Left ventricle myocardium inferior (tissue), 1 donor: ENCODE measurements at regions not wholly inside any gene's neighbourhood (a gene's known extent, or its start where the extent isn't known, plus 50 kb on each side); places are given as distances from the start of the nearest gene placed in this dataset.

ENCODE experiments used
- DNase-seq: peaks from one replicate; pipeline ENCODE4 v3.0.0-alpha.2; 2020
- H3K27ac ChIP-seq: fragments of 200-600 bp; replicated peaks from 2 replicates; pipeline ENCODE4 v1.8.0; 2021
- H3K27me3 ChIP-seq: fragments of 200-600 bp; 2 replicates; pipeline ENCODE4 v1.8.0; 2021; ENCODE audit warnings: low read depth
- H3K36me3 ChIP-seq: fragments of 200-600 bp; 2 replicates; pipeline ENCODE4 v1.8.0; 2021
- H3K4me1 ChIP-seq: fragments of 200-600 bp; 2 replicates; pipeline ENCODE4 v1.8.0; 2021
- H3K4me3 ChIP-seq: fragments of 200-600 bp; 2 replicates; pipeline ENCODE4 v1.8.0; 2021; ENCODE audit warnings: mild to moderate bottlenecking, moderate library complexity
- H3K9me3 ChIP-seq: fragments of 200-600 bp; replicated peaks from 2 replicates; pipeline ENCODE4 v1.8.0; 2021
- CTCF ChIP-seq: fragments of 200-600 bp; IDR thresholded peaks from 2 replicates; pipeline ENCODE4 v1.8.0; 2021; ENCODE audit warnings: antibody characterized with exemption, mild to moderate bottlenecking, borderline replicate concordance
- intact Hi-C: fragments of 100-400 bp; cut with micrococcal nuclease; formaldehyde crosslinking; loops from one replicate; pipeline ENCODE4 v1.11.0; 2022
- donor health status: DM: no; HTN: yes; CAD: no; lungs with severe emphysema.

- Histone ChIP-seq H3K9me3 (peaks cover 7% of the 10 kb centered on the region), H3K36me3 (no peaks in the 10 kb centered on the region), H3K27ac (peak overlapping the region; percentile 10), H3K27me3 (no peaks in the 10 kb centered on the region), H3K4me1 (peaks cover 55% of the 10 kb centered on the region), H3K4me3 (no peak overlapping the region)
- no peak for TF ChIP-seq CTCF
- DNase-seq: no peak
- intact Hi-C loops: no loop called here
These were observed 99.7 kb upstream of the CAV2 start for GRCh38 chr7:116399819-116400218.

- no peak overlapping the region for H3K27ac ChIP-seq
- peaks cover 7% of the 10 kb centered on the region for H3K9me3 ChIP-seq
- intact Hi-C loops: no loop called here
- H3K4me1 ChIP-seq: peaks cover 48% of the 10 kb centered on the region
- no peaks in the 10 kb centered on the region for H3K36me3 ChIP-seq
- DNase-seq: no peak
- no peak overlapping the region for H3K4me3 ChIP-seq
- no peaks in the 10 kb centered on the region for H3K27me3 ChIP-seq
- TF ChIP-seq CTCF: no peak
These were observed 99.0 kb upstream of the CAV2 start for GRCh38 chr7:116400522-116400921.

GRCh38 chr7:116401711-116402110, 97.8 kb upstream of the CAV2 start:
- intact Hi-C loops: no loop called here
- no peak overlapping the region for H3K27ac ChIP-seq
- H3K36me3 ChIP-seq: no peaks in the 10 kb centered on the region
- DNase-seq: no peak
- no peak for TF ChIP-seq CTCF
- H3K4me1 ChIP-seq: peaks cover 42% of the 10 kb centered on the region
- H3K9me3 ChIP-seq: peaks cover 7% of the 10 kb centered on the region
- H3K4me3 ChIP-seq: no peak overlapping the region
- H3K27me3 ChIP-seq: no peaks in the 10 kb centered on the region

GRCh38 chr7:116403265-116403664, 96.3 kb upstream of the CAV2 start:
- intact Hi-C loops: no loop called here
- H3K4me3 ChIP-seq: no peak overlapping the region
- H3K36me3 ChIP-seq: no peaks in the 10 kb centered on the region
- peaks cover 1% of the 10 kb centered on the region for H3K9me3 ChIP-seq
- peak overlapping the region; percentile 44 for H3K27ac ChIP-seq
- peaks cover 55% of the 10 kb centered on the region for H3K4me1 ChIP-seq
- H3K27me3 ChIP-seq: no peaks in the 10 kb centered on the region
- no peak for TF ChIP-seq CTCF
- no peak for DNase-seq

GRCh38 chr7:116404389-116404788, 95.1 kb upstream of the CAV2 start:
- no peaks in the 10 kb centered on the region for H3K27me3 ChIP-seq
- intact Hi-C loops: no loop called here
- no peak overlapping the region for H3K4me3 ChIP-seq
- H3K36me3 ChIP-seq: no peaks in the 10 kb centered on the region
- DNase-seq: no peak
- no peaks in the 10 kb centered on the region for H3K9me3 ChIP-seq
- TF ChIP-seq CTCF: no peak
- H3K27ac ChIP-seq: no peak overlapping the region
- peaks cover 50% of the 10 kb centered on the region for H3K4me1 ChIP-seq

GRCh38 chr7:116405810-116406209, 93.7 kb upstream of the CAV2 start:
- H3K4me1 ChIP-seq: peaks cover 40% of the 10 kb centered on the region
- H3K9me3 ChIP-seq: no peaks in the 10 kb centered on the region
- no peaks in the 10 kb centered on the region for H3K27me3 ChIP-seq
- TF ChIP-seq CTCF: no peak
- no peak for DNase-seq
- H3K4me3 ChIP-seq: no peak overlapping the region
- intact Hi-C loops: no loop called here
- H3K27ac ChIP-seq: no peak overlapping the region
- H3K36me3 ChIP-seq: no peaks in the 10 kb centered on the region
